HEK293T (cell line): ENCODE measurements at regions not wholly inside any gene's neighbourhood (a gene's known extent, or its start where the extent isn't known, plus 50 kb on each side); places are given as distances from the start of the nearest gene placed in this dataset.

Experiments used
- CTCF ChIA-PET: fragments of 350-600 bp; formaldehyde crosslinking; extraction: SDS; loops from one replicate; lab custom pipeline; 2021; ENCODE audit warnings: antibody characterized with exemption, inconsistent platforms; lab: Yijun Ruan, JAX
- POLR2A ChIA-PET: fragments of 350-600 bp; formaldehyde crosslinking; extraction: SDS; loops from one replicate; lab custom pipeline; 2020; ENCODE audit warnings: antibody characterized with exemption, inconsistent platforms; lab: Yijun Ruan, JAX
- DNase-seq: peaks from one replicate; pipeline ENCODE4 v3.0.0; 2012; ENCODE audit warnings: mixed read lengths; ENCODE audit errors: extremely low spot score
- ARNT ChIP-seq: fragments of 450-650 bp; IDR thresholded peaks from 2 replicates; pipeline ENCODE4 v1.6.1; 2017; ENCODE audit warnings: mild to moderate bottlenecking
- BHLHE40 ChIP-seq: fragments of 450-650 bp; IDR thresholded peaks from 2 replicates; pipeline ENCODE4 v1.6.1; 2016; ENCODE audit warnings: mild to moderate bottlenecking, moderate library complexity, borderline replicate concordance
- CTBP1 ChIP-seq: fragments of 450-650 bp; IDR thresholded peaks from 2 replicates; pipeline ENCODE4 v1.6.1; 2016; ENCODE audit warnings: borderline replicate concordance
- ELF4 ChIP-seq: fragments of 450-650 bp; IDR thresholded peaks from 2 replicates; pipeline ENCODE4 v1.6.1; 2017; ENCODE audit warnings: antibody characterized with exemption
- FOXA1 ChIP-seq: fragments of 450-650 bp; IDR thresholded peaks from 2 replicates; pipeline ENCODE4 v1.6.1; 2016; ENCODE audit warnings: mild to moderate bottlenecking
- FOXK2 ChIP-seq: fragments of 450-650 bp; IDR thresholded peaks from 2 replicates; pipeline ENCODE4 v1.6.1; 2016; ENCODE audit warnings: mild to moderate bottlenecking
- FOXM1 ChIP-seq: fragments of 450-650 bp; IDR thresholded peaks from 2 replicates; pipeline ENCODE4 v1.6.1; 2017; ENCODE audit warnings: mild to moderate bottlenecking, borderline replicate concordance
- HDGF ChIP-seq: fragments of 450-650 bp; IDR thresholded peaks from 2 replicates; pipeline ENCODE4 v1.6.1; 2017; ENCODE audit warnings: antibody characterized with exemption, borderline replicate concordance
- L3MBTL2 ChIP-seq: fragments of 450-650 bp; conservative IDR thresholded peaks from 2 replicates; pipeline ENCODE4 v1.6.1; 2016; ENCODE audit warnings: mild to moderate bottlenecking
- LEF1 ChIP-seq: fragments of 450-650 bp; IDR thresholded peaks from 2 replicates; pipeline ENCODE4 v1.6.1; 2017; ENCODE audit warnings: mild to moderate bottlenecking, borderline replicate concordance
- NFRKB ChIP-seq: fragments of 450-650 bp; IDR thresholded peaks from 2 replicates; pipeline ENCODE4 v1.6.1; 2016; ENCODE audit warnings: mild to moderate bottlenecking, moderate library complexity
- PKNOX1 ChIP-seq: fragments of 450-650 bp; IDR thresholded peaks from 2 replicates; pipeline ENCODE4 v1.6.1; 2016
- SP1 ChIP-seq: fragments of 450-650 bp; IDR thresholded peaks from 2 replicates; pipeline ENCODE4 v1.6.1; 2017
- SUZ12 ChIP-seq: fragments of 450-650 bp; IDR thresholded peaks from 2 replicates; pipeline ENCODE4 v1.6.1; 2016; ENCODE audit warnings: mild to moderate bottlenecking
- TARDBP ChIP-seq: fragments of 450-650 bp; IDR thresholded peaks from 2 replicates; pipeline ENCODE4 v1.6.1; 2016
- ZNF384 ChIP-seq: fragments of 450-650 bp; IDR thresholded peaks from 2 replicates; pipeline ENCODE4 v1.6.1; 2016

- CTCF ChIA-PET = interaction anchor here (0.7 kb wide), 1 partner anchor 342 kb away, joined by 3 read pairs; the partner anchor contains the start of gene RSRC1
Observed at GRCh38 chr3:157767607-157768006, 264.4 kb upstream of the VEPH1 start.

GRCh38 chr3:157763644-157764043 is 260.4 kb upstream of the VEPH1 start:
- DNase-seq = no peak
- POLR2A ChIA-PET = no interaction called here
- no peak for TF ChIP-seq ZNF384
- TF ChIP-seq LEF1 = no peak
- no peak for TF ChIP-seq TARDBP
- TF ChIP-seq BHLHE40 = no peak
- TF ChIP-seq NFRKB = no peak
- TF ChIP-seq SP1 = no peak
- TF ChIP-seq SUZ12 = no peak
- CTCF ChIA-PET = interaction anchor here (0.6 kb wide), 1 partner anchor 23 kb away, joined by 3 read pairs; no protein-coding TSS in a partner anchor

More at GRCh38 chr3:157767607-157768006, 264.4 kb upstream of the VEPH1 start:
- TF ChIP-seq PKNOX1 (no peak), NFRKB (no peak), SUZ12 (no peak)
- POLR2A ChIA-PET = interaction anchor here (0.6 kb wide), 1 partner anchor 540 kb away, joined by 3 read pairs; no protein-coding TSS in a partner anchor
- DNase-seq = no peak

GRCh38 chr3:157759311-157759710 is 256.1 kb upstream of the VEPH1 start:
- POLR2A ChIA-PET = no interaction called here
- TF ChIP-seq SUZ12 (no peak), TARDBP (no peak), NFRKB (no peak), FOXK2 (no peak), CTBP1 (no peak), BHLHE40 (no peak), SP1 (no peak), ZNF384 (no peak), ARNT (no peak), HDGF (no peak), ELF4 (no peak), FOXM1 (no peak), FOXA1 (no peak), PKNOX1 (no peak), LEF1 (no peak), L3MBTL2 (no peak)
- CTCF ChIA-PET = no interaction called here
- no peak for DNase-seq

- no peak for DNase-seq
- CTCF ChIA-PET = no interaction called here
- POLR2A ChIA-PET = no interaction called here
- no peak for TF ChIP-seq BHLHE40
- no peak for TF ChIP-seq SP1
- TF ChIP-seq SUZ12 = no peak
- TF ChIP-seq PKNOX1 = no peak
- no peak for TF ChIP-seq ARNT
- no peak for TF ChIP-seq TARDBP
- TF ChIP-seq FOXM1 = no peak
- TF ChIP-seq FOXK2 = no peak
- TF ChIP-seq CTBP1 = no peak
- TF ChIP-seq ZNF384 = no peak
- TF ChIP-seq ELF4 = no peak
- TF ChIP-seq L3MBTL2 = no peak
- TF ChIP-seq LEF1 = no peak
- TF ChIP-seq NFRKB = no peak
- no peak for TF ChIP-seq HDGF
- TF ChIP-seq FOXA1 = no peak
Observed at GRCh38 chr3:157755233-157755632, 252.0 kb upstream of the VEPH1 start.

GRCh38 chr3:157754451-157754850 is 251.2 kb upstream of the VEPH1 start:
- DNase-seq = no peak
- ChIA-PET CTCF (no interaction called here), POLR2A (no interaction called here)
- TF ChIP-seq PKNOX1 (no peak), FOXA1 (no peak), SUZ12 (no peak), L3MBTL2 (no peak), FOXM1 (no peak), HDGF (no peak), CTBP1 (no peak), TARDBP (no peak), BHLHE40 (no peak), LEF1 (no peak), ELF4 (no peak), ARNT (no peak), SP1 (no peak), ZNF384 (no peak), FOXK2 (no peak), NFRKB (no peak)

- ChIA-PET CTCF (no interaction called here), POLR2A (no interaction called here)
- DNase-seq = no peak
- TF ChIP-seq SUZ12 = no peak
- TF ChIP-seq ZNF384 = no peak
- no peak for TF ChIP-seq SP1
- no peak for TF ChIP-seq ELF4
- TF ChIP-seq ARNT = no peak
- TF ChIP-seq CTBP1 = no peak
- TF ChIP-seq FOXA1 = no peak
- TF ChIP-seq L3MBTL2 = no peak
- TF ChIP-seq PKNOX1 = no peak
- no peak for TF ChIP-seq TARDBP
- TF ChIP-seq LEF1 = no peak
- no peak for TF ChIP-seq NFRKB
- TF ChIP-seq FOXK2 = no peak
Observed at GRCh38 chr3:157753787-157754136, 250.5 kb upstream of the VEPH1 start.
